ENCODE measurements at regions not wholly inside any gene's neighbourhood (a gene's known extent, or its start where the extent isn't known, plus 50 kb on each side); places are given as distances from the start of the nearest gene placed in this dataset.

DNA sequence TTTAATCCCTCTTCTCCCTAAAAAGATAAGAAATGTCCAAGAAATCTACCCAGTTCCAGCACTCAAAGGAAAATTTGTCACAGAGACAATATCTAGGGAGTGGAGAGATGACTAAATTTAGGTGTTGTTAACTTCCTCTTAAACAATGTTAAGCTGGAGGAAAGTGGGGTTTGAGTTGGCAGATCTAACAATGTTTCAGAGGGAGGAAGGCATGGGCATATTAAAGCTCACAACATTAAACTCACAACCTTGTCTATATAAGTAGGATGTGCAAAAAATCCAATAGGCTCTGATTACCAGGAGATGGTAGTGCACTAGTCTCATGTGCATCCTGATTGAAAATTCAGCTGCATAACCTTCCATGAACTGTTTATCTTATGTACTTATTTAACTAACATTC, 190.1 kb downstream of the BARHL2 start:
- TF ChIP-seq, protein P1, sequence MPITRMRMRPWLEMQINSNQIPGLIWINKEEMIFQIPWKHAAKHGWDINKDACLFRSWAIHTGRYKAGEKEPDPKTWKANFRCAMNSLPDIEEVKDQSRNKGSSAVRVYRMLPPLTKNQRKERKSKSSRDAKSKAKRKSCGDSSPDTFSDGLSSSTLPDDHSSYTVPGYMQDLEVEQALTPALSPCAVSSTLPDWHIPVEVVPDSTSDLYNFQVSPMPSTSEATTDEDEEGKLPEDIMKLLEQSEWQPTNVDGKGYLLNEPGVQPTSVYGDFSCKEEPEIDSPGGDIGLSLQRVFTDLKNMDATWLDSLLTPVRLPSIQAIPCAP (CRISPR knock-in tag; IDR thresholded peaks at IDR 0.05), result no peak
- TF ChIP-seq, protein P2, sequence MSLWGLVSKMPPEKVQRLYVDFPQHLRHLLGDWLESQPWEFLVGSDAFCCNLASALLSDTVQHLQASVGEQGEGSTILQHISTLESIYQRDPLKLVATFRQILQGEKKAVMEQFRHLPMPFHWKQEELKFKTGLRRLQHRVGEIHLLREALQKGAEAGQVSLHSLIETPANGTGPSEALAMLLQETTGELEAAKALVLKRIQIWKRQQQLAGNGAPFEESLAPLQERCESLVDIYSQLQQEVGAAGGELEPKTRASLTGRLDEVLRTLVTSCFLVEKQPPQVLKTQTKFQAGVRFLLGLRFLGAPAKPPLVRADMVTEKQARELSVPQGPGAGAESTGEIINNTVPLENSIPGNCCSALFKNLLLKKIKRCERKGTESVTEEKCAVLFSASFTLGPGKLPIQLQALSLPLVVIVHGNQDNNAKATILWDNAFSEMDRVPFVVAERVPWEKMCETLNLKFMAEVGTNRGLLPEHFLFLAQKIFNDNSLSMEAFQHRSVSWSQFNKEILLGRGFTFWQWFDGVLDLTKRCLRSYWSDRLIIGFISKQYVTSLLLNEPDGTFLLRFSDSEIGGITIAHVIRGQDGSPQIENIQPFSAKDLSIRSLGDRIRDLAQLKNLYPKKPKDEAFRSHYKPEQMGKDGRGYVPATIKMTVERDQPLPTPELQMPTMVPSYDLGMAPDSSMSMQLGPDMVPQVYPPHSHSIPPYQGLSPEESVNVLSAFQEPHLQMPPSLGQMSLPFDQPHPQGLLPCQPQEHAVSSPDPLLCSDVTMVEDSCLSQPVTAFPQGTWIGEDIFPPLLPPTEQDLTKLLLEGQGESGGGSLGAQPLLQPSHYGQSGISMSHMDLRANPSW (CRISPR knock-in tag; conservative IDR thresholded peaks at IDR 0.05; ENCODE audit: low read depth), result no peak
- TF ChIP-seq, protein P3, sequence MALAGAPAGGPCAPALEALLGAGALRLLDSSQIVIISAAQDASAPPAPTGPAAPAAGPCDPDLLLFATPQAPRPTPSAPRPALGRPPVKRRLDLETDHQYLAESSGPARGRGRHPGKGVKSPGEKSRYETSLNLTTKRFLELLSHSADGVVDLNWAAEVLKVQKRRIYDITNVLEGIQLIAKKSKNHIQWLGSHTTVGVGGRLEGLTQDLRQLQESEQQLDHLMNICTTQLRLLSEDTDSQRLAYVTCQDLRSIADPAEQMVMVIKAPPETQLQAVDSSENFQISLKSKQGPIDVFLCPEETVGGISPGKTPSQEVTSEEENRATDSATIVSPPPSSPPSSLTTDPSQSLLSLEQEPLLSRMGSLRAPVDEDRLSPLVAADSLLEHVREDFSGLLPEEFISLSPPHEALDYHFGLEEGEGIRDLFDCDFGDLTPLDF (CRISPR knock-in tag; IDR thresholded peaks at IDR 0.05), result no peak
- TF ChIP-seq, protein P4, sequence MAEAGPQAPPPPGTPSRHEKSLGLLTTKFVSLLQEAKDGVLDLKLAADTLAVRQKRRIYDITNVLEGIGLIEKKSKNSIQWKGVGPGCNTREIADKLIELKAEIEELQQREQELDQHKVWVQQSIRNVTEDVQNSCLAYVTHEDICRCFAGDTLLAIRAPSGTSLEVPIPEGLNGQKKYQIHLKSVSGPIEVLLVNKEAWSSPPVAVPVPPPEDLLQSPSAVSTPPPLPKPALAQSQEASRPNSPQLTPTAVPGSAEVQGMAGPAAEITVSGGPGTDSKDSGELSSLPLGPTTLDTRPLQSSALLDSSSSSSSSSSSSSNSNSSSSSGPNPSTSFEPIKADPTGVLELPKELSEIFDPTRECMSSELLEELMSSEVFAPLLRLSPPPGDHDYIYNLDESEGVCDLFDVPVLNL (CRISPR knock-in tag; IDR thresholded peaks at IDR 0.05; ENCODE audit: borderline replicate concordance, low read depth), result no peak
- TF ChIP-seq TEAD4 (CRISPR knock-in tag; IDR thresholded peaks at IDR 0.05), result no peak
- TF ChIP-seq NR3C1 (CRISPR knock-in tag; conservative IDR thresholded peaks at IDR 0.05; ENCODE audit: low read depth), result no peak
- no peak for TF ChIP-seq NFYB (CRISPR knock-in tag; conservative IDR thresholded peaks at IDR 0.05; ENCODE audit: low read depth)
- TF ChIP-seq, protein P5, sequence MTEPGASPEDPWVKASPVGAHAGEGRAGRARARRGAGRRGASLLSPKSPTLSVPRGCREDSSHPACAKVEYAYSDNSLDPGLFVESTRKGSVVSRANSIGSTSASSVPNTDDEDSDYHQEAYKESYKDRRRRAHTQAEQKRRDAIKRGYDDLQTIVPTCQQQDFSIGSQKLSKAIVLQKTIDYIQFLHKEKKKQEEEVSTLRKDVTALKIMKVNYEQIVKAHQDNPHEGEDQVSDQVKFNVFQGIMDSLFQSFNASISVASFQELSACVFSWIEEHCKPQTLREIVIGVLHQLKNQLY (CRISPR knock-in tag; IDR thresholded peaks at IDR 0.05), result no peak
- no peak for TF ChIP-seq TP53 (CRISPR knock-in tag; IDR thresholded peaks at IDR 0.05)
- no peak for TF ChIP-seq EMX1 (CRISPR knock-in tag; IDR thresholded peaks at IDR 0.05)
- no peak for TF ChIP-seq GTF2I (CRISPR knock-in tag; conservative IDR thresholded peaks at IDR 0.05)
- no peak for TF ChIP-seq JAZF1 (CRISPR knock-in tag; IDR thresholded peaks at IDR 0.05)
- TF ChIP-seq, protein P6, sequence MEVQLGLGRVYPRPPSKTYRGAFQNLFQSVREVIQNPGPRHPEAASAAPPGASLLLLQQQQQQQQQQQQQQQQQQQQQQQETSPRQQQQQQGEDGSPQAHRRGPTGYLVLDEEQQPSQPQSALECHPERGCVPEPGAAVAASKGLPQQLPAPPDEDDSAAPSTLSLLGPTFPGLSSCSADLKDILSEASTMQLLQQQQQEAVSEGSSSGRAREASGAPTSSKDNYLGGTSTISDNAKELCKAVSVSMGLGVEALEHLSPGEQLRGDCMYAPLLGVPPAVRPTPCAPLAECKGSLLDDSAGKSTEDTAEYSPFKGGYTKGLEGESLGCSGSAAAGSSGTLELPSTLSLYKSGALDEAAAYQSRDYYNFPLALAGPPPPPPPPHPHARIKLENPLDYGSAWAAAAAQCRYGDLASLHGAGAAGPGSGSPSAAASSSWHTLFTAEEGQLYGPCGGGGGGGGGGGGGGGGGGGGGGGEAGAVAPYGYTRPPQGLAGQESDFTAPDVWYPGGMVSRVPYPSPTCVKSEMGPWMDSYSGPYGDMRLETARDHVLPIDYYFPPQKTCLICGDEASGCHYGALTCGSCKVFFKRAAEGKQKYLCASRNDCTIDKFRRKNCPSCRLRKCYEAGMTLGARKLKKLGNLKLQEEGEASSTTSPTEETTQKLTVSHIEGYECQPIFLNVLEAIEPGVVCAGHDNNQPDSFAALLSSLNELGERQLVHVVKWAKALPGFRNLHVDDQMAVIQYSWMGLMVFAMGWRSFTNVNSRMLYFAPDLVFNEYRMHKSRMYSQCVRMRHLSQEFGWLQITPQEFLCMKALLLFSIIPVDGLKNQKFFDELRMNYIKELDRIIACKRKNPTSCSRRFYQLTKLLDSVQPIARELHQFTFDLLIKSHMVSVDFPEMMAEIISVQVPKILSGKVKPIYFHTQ (CRISPR knock-in tag; IDR thresholded peaks at IDR 0.05), result no peak
- TF ChIP-seq ZNF423 (CRISPR knock-in tag; IDR thresholded peaks at IDR 0.05), result no peak
- no peak for TF ChIP-seq ZNF317 (CRISPR knock-in tag; IDR thresholded peaks at IDR 0.05; ENCODE audit: borderline replicate concordance, low read depth)
- CTCF ChIA-PET, result interaction anchor here (1.0 kb wide), 1 partner anchor 52 kb away, joined by 4 read pairs; no protein-coding TSS in a partner anchor
- H3K27me3 Mint-ChIP-seq (ENCODE audit: low read depth), result no peaks in the 10 kb centered on the region
- peaks cover 19% of the 10 kb centered on the region for H3K9me3 Mint-ChIP-seq
- no peak for ATAC-seq
- peaks cover 5% of the 10 kb centered on the region for H3K4me1 Mint-ChIP-seq
- POLR2A ChIA-PET, result no interaction called here
- H3K27ac Mint-ChIP-seq, result no peak overlapping the region
- no peak overlapping the region for H3K4me3 Mint-ChIP-seq
- no peaks in the 10 kb centered on the region for H3K36me3 Mint-ChIP-seq
- DNase-seq (ENCODE audit: low spot score), result no peak

DNA sequence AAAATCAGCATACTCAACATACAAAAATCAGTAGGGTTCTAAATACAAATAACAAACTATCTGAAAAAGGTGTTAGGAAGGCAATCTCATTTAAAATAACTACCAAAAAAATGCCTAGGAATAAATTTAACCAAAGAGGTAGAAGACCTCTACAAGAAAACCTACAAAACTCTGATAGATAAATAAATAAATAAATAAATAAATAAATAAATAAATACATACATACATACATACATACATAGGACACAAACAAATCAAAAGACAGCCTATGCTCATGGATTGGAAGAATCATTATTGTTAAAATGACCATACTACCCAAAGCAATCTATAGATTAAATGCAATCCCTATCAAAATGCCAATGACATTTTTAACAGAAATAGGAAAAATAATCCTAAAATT, 194.7 kb downstream of the BARHL2 start:
- H3K27ac Mint-ChIP-seq, result no peak overlapping the region
- POLR2A ChIA-PET, result no interaction called here
- CTCF ChIA-PET, result no interaction called here
- TF ChIP-seq HMGA2 (CRISPR knock-in tag; IDR thresholded peaks at IDR 0.05) (no peak), MYBL2 (CRISPR knock-in tag; IDR thresholded peaks at IDR 0.05) (no peak), RELA (CRISPR knock-in tag; IDR thresholded peaks at IDR 0.05; ENCODE audit: borderline replicate concordance) (no peak), GTF2I (CRISPR knock-in tag; conservative IDR thresholded peaks at IDR 0.05) (no peak), MXD4 (CRISPR knock-in tag; IDR thresholded peaks at IDR 0.05; ENCODE audit: borderline replicate concordance) (no peak)
- TF ChIP-seq, protein P7, sequence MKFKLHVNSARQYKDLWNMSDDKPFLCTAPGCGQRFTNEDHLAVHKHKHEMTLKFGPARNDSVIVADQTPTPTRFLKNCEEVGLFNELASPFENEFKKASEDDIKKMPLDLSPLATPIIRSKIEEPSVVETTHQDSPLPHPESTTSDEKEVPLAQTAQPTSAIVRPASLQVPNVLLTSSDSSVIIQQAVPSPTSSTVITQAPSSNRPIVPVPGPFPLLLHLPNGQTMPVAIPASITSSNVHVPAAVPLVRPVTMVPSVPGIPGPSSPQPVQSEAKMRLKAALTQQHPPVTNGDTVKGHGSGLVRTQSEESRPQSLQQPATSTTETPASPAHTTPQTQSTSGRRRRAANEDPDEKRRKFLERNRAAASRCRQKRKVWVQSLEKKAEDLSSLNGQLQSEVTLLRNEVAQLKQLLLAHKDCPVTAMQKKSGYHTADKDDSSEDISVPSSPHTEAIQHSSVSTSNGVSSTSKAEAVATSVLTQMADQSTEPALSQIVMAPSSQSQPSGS (CRISPR knock-in tag; IDR thresholded peaks at IDR 0.05; ENCODE audit: borderline replicate concordance, low read depth), result no peak
- TF ChIP-seq, protein P8, sequence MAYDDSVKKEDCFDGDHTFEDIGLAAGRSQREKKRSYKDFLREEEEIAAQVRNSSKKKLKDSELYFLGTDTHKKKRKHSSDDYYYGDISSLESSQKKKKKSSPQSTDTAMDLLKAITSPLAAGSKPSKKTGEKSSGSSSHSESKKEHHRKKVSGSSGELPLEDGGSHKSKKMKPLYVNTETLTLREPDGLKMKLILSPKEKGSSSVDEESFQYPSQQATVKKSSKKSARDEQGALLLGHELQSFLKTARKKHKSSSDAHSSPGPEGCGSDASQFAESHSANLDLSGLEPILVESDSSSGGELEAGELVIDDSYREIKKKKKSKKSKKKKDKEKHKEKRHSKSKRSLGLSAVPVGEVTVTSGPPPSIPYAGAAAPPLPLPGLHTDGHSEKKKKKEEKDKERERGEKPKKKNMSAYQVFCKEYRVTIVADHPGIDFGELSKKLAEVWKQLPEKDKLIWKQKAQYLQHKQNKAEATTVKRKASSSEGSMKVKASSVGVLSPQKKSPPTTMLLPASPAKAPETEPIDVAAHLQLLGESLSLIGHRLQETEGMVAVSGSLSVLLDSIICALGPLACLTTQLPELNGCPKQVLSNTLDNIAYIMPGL (CRISPR knock-in tag; IDR thresholded peaks at IDR 0.05), result no peak
- TF ChIP-seq, protein P9, sequence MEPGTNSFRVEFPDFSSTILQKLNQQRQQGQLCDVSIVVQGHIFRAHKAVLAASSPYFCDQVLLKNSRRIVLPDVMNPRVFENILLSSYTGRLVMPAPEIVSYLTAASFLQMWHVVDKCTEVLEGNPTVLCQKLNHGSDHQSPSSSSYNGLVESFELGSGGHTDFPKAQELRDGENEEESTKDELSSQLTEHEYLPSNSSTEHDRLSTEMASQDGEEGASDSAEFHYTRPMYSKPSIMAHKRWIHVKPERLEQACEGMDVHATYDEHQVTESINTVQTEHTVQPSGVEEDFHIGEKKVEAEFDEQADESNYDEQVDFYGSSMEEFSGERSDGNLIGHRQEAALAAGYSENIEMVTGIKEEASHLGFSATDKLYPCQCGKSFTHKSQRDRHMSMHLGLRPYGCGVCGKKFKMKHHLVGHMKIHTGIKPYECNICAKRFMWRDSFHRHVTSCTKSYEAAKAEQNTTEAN (CRISPR knock-in tag; IDR thresholded peaks at IDR 0.05), result no peak

More for the DNA sequence above, 194.7 kb downstream of the BARHL2 start:
- Mint-ChIP-seq H3K36me3 (no peaks in the 10 kb centered on the region), H3K4me1 (peaks cover 4% of the 10 kb centered on the region; the same call in 1 of the 2 replicates), H3K9me3 (peaks cover 21% of the 10 kb centered on the region), H3K4me3 (no peak overlapping the region), H3K27me3 (ENCODE audit: low read depth) (no peaks in the 10 kb centered on the region)
- ATAC-seq (no peak), DNase-seq (ENCODE audit: low spot score) (no peak)

Data from WTC11 (cell line).